GM12872 (cell line): ENCODE measurements at regions not wholly inside any gene's neighbourhood (a gene's known extent, or its start where the extent isn't known, plus 50 kb on each side); places are given as distances from the start of the nearest gene placed in this dataset.

Experiments used
- TF ChIP-seq, protein P1 (sequence below): IDR thresholded peaks from 3 replicates; pipeline ENCODE4 v1.5.1; 2011; ENCODE audit warnings: low read depth, mild to moderate bottlenecking, low read length, moderate library complexity; ENCODE audit not compliant: insufficient read depth

DNA sequence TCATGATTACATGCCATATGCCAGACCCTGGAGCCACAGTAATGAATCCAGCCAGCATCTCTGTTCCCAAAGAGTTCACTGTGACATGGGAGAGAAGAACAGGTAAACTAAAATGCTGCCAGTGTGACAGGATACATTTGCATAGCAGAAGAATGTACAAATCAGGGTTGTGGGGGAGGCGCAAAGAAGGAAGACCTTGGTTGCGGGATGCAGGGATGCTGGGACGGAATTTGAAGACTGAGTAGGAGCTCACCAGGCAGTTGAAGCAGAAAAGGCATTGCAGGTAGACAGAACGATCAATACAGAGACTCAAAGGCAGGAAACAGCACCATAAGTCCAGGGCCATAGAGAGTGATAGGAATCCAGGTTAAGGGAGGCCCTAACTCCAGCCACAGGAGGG, 180.3 kb upstream of the ZC3H12A start:
- TF ChIP-seq, protein P1, sequence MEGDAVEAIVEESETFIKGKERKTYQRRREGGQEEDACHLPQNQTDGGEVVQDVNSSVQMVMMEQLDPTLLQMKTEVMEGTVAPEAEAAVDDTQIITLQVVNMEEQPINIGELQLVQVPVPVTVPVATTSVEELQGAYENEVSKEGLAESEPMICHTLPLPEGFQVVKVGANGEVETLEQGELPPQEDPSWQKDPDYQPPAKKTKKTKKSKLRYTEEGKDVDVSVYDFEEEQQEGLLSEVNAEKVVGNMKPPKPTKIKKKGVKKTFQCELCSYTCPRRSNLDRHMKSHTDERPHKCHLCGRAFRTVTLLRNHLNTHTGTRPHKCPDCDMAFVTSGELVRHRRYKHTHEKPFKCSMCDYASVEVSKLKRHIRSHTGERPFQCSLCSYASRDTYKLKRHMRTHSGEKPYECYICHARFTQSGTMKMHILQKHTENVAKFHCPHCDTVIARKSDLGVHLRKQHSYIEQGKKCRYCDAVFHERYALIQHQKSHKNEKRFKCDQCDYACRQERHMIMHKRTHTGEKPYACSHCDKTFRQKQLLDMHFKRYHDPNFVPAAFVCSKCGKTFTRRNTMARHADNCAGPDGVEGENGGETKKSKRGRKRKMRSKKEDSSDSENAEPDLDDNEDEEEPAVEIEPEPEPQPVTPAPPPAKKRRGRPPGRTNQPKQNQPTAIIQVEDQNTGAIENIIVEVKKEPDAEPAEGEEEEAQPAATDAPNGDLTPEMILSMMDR, result no peak

DNA sequence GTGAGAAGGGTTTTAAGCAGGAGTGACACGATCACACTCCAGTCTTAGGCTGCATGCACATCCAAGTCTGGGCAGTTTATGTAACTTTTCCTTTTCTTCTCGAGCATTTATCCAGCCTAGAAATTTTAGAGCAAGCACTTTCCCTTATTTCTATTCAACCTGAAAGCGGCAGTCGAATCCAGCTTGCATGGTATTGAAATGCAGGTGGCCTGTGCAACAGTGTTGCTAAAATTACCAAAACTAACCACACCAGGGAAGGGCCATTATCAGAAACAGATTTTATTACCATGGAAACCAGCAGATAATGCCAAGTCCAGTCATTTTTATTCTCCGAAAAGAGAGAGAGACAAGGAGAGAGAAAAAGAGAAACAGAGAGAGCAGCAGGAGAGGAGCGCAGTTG, 179.9 kb upstream of the ZC3H12A start:
- TF ChIP-seq, protein P1, result no peak

DNA sequence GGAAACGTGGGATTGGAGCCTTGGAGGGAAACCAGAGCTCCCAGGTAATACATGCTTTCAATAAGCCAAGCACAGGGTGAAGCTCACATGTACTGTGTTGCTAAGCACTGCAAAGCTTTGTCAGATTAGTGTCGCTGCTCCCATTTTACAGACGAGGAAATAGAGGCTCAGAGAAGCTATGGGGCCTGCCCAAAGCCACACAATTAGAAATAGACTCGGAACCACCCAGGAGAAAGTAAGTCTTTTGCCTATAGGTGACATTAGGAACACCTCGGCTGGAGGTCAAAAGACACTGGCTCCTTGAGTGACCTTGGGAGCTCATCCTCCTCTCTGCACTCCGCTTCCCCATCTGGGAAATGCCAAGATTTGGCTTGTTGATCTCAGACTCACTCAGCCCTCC, 175.6 kb upstream of the ZC3H12A start:
- TF ChIP-seq, protein P1, result no peak

DNA sequence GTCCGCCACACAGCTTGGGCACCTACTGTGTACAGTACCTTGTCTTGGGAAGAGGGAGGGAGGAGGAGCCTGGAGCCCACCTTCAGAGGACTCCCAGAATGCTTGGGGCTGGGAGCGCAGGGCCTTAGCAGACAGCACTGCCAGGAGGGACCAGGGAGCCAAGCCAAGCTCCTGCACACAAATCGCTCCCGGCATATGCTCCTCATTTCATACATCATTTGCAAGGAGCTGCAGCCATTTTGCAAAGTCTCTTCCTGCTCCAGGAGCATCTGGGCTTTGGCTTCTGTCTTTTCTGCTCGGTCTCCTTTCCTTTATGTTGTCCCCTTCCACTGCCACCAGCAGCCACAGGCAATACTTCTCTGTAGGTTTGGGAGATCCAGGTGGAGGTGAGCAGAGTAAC, 175.2 kb upstream of the ZC3H12A start:
- TF ChIP-seq, protein P1, result no peak

DNA sequence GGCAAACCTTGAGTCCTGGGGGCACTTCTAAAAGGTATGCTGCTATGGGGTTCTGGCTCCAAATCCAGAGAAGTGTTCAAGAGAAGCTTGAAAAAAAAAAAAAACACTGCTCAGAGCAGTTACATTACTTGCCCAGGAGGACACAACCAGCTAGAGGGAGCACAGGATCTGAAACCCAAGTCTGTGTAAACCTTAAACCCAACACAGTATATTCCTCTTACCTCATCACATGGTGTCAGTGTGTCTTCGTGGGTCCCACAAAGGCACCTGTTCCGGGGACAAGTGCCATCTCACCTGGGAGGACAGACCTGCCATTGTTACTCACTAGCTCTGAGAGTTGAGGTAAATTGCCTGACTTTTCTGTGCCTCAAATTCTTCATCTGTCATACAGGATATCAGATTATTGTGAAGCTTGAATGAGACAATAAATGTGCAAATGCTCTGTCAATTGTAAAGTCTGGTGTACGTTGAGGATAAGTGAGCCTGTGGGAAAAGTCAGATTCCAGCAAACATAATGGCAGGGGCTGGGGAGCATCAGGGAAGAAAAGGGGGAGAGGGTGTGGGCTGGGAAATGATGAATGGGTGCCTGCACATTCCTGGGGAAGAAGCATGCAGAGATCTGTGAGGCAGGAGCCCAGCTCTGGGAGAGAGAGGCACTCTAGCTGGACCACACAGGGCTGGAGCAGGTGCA, 170.4 kb upstream of the ZC3H12A start:
- TF ChIP-seq, protein P1, result no peak

DNA sequence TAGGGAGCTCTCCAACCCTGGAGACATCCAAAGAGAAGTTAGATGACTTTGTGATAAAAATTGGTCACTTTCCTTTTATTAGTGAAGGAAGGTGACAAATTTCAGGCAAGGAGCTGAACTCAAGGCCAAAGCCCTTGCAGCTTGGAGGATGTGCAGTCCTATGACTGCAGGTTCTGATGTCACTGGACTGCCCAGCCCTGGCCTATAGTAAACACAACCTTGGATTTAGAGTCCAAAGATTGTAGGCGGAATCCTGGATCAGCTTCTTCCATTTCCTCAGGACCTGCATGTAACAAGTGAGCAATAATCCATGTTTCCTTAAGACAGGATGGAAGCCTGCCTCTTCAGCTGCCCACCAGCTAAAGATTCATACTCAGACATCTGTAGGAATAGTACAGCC, 169.3 kb upstream of the ZC3H12A start:
- TF ChIP-seq, protein P1, result no peak

DNA sequence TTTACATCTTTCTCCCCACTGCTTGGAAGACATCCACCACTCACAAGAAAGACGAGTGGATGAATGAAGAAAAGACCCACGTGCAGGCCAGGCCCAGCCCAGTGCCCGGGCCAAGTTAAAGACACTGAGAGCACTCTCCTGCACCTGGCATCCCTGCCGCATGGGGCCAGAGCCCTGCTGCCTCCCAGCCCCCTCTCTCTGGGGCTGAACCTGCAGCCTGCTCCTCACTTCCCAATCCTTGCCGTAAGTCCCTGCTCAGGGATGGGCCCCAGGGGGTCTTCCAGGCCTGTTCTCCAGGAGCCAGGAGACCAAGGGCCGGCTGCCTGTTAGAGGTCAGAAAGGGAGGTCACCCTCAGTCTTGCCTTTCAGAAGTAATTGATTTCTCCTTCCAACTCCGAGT, 168.5 kb upstream of the ZC3H12A start:
- TF ChIP-seq, protein P1, result no peak
